ENCODE measurements at regions not wholly inside any gene's neighbourhood (a gene's known extent, or its start where the extent isn't known, plus 50 kb on each side); places are given as distances from the start of the nearest gene placed in this dataset.

DNA sequence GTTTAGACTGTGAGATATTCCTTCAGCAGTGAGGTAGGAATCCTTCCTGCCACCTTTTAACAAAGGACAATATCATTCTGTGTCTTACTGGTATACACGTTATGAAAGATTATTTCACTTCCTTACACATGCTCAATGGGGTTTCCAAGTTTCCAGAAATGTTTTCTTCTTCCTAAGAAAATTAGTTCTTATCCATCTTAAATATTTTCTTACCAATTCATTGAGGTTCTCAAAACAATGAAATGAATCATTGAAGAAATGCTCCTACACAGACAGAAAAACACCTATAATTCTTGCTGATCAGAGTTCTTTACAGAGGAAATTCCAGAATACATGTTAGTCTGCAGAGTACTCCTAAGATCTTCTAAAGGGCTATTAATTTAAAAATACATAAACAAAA is 51.4 kb upstream of the SEC61G start:
- DNase-seq, result no peak

DNA sequence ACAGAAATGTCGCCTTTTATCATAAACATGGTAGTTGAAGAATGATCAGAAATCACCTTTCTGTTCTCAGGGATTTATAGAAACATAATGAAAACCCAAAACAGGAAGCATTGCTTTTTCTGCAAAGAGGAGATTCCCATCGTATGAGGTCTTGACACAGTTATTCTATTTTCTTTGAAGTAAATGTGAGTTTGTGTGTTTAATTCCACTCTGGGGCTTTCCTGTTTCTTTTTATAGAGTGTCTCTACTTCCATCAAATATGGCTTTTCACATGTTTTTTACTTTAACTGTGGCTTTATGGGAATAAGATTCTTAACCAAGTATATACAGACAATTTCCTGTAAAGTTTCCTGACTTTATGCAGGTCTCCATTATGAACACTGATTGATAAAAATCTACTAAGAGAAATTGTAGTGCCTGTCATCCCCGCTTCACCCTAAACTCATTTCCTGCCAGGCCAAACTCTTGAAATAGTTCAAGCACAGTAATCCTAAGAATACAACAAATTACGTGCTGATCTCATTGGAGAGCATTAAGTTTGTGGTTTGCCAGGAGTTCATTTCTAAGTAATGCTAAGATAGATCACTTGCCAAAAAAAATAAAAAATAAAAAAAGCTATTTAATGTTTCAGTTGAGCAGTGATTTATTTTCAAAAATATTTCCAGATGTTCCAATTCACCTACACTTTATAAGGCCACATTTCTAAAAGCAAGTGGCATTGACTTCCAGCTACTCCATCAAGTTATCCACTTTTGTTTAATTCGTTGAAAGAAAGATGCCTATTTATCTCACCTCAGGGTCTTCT is 52.2 kb upstream of the SEC61G start:
- no peak for DNase-seq

- no peak for DNase-seq
Measured at GRCh38 chr7:54811846-54812254, 52.8 kb upstream of the SEC61G start.

DNA sequence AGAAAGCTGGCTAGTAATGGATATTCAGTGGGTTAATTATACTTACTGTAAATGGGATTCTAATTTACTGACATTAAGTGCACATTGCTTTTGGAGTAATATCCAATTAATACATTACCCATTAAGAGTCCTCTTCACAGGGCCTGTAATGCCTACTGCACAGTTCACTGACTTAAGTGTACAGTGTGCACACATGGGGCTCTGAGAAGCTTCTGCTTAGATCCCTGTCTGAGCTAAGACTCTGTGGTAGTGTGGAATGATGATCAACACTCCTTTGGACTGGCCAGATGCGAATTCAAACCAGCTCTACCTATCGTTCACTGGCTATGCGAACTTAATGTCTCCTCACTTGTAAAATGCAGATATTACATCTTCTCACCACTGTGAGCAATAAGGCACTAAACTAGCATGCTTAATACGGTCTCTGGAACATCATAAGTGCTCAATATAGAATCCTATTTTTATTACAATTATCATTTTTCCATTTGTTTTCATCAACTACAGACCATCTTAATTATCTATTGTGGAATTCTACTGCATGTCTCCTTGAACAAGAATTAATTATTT is 53.8 kb upstream of the SEC61G start:
- no peak for DNase-seq

DNA sequence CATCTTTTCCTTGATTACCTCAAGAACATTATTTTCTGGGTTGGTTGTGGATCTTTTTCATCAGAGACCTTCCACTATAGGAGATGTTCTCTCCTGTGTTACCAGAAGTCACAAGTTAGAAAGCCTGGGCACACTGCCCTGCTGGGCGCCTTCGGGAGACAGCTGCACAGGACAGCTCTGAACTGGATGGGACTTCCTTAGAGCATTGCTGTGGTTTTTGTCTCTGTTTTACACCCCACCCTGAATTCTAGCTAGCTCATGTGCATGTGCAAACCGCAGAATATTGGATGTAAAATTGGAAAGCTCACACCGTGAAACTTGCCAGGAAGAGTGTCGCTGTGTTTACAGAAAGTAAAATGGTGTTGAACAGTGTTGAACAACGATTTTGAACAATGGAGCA is 54.4 kb upstream of the SEC61G start:
- DNase-seq, result no peak

DNA sequence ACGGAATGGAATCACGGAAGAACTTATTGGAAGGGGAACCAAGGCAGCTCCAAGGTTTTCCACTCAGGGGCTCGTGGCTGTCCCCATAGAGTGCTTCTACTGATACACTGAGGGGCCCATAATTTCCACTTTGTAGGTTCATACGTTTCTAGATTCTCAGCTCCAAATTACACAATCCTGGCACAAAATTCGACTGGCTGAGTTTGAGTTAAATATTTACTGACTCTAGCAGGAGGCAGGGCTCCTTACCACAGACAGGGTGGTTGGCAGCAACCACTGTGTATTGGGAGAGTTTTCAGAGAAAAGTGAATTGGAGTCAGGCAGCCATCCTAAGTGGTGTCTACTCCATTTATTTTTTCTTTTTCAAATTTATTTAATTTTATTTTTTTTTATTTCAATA is 55.4 kb upstream of the SEC61G start:
- DNase-seq, result no peak

DNA sequence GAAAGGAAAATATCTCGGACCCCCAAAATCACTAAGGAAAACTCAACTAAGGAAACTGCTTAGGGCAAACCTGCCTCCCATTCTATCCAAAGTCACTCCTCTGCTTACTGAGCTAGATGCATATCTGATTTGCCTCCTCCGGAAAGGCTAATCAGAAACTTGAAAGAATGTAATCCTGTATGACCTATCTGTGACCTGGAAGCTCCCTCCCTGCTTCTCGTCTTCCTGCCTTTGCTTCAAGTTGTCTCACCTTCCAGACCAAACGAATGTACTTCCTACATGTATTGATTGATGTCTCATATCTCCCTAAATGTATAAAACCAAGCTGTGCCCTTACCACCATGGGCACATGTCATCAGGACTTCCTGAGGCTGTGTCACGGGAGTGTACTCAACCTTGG is 58.1 kb upstream of the SEC61G start:
- no peak for DNase-seq

- DNase-seq, result no peak
Measured at GRCh38 chr7:54823776-54824175, 64.8 kb upstream of the SEC61G start.

- DNase-seq, result no peak
Measured at GRCh38 chr7:54824655-54825054, 65.6 kb upstream of the SEC61G start.

DNA sequence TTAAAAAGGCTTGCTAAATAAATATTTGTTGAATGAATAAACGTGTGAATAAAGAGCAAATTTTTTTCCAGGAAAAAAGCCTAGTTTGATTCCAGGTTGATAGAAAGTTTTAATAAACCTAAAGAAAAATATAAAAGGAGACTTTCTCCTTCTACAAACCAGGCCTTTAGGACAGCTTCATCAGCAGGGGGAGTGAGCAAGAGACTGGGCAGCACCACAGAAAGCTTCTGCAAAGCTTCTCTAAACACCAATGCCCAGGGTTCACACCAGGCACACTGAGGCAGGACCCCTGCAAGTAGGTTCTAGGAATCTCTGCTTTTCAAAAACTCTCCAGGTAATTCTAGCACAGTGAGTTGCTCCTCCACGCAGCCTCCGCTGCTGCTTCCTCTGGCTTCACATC is 66.4 kb upstream of the SEC61G start:
- no peak for DNase-seq

DNA sequence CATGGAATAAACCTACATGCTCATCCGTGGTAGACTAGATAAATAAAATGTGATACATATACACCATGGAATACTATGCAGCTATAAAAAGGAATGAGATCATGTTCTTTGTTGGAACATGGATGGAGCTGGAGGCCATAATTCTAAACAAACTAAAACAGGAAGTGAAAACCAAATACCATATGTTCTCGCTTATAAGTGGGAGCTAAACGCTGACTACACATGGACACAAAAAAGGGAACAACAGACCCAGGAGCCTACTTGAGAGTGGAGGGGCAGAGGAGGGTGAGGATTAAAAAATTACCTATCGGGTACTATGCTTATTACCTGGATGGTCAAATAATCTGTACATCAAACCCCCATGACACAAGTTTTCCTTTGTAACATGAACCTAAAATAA is 68.7 kb upstream of the SEC61G start:
- DNase-seq, result no peak

GRCh38 chr7:54831046-54831643 is 72.1 kb upstream of the SEC61G start:
- no peak for DNase-seq

GRCh38 chr7:54831644-54832095 is 72.7 kb upstream of the SEC61G start:
- DNase-seq, result no peak

GRCh38 chr7:54833001-54833467 is 74.0 kb upstream of the SEC61G start:
- DNase-seq, result no peak

DNA sequence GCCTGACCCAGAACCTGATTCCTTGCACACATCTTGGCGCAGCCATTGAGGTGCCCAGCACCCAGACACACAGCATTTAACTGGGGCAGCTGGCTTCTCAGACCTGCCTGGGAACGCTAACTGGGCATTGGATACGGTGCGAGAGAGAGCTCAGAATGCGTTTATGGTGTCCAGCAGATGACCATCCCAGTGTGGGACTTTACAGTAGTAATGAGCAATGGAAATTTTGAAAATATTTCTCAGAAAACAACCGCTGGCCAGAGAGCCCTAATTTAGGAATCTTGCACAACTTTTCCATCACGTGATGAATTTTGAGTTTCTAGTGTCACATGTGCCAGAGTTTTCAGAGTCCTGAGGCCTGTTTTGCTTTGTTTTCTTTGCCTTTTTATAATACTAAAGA is 78.2 kb upstream of the SEC61G start:
- DNase-seq, result no peak

GRCh38 chr7:54837761-54838160 is 78.8 kb upstream of the SEC61G start:
- no peak for DNase-seq

DNA sequence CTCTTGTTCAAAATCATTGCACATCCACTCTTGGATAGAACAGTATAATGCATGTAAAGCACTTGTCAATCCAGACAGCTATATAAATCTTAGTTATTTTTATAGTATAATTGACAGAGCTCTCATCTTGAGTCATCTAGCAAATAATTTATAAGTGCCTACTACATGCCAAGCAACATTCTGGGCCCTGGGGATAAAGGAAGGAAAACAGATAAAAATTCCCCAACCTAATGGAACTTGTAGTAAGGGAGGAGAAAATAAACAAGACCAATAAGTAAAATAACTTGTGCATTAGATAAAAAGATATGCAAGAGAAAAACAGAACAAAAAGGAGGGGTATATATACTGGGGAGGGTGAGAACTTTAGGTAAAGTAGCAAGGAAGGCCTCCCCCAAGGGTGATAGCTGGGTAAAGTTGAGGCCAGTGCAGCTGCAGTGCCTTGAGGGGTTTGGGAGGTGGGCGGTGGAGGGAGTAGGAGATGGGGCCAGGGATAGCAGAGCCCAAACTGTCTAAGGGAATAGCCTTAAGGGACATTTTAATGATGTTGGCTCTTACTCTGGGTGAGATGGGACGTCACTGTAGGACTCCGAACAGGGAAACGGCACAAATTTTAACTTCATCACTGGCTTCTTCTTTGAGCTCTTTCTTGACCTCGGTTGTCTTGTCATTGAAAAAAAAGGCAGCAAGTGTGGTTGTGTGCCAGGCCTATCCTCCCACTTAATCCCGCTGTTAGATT is 79.3 kb upstream of the SEC61G start:
- no peak for DNase-seq

DNA sequence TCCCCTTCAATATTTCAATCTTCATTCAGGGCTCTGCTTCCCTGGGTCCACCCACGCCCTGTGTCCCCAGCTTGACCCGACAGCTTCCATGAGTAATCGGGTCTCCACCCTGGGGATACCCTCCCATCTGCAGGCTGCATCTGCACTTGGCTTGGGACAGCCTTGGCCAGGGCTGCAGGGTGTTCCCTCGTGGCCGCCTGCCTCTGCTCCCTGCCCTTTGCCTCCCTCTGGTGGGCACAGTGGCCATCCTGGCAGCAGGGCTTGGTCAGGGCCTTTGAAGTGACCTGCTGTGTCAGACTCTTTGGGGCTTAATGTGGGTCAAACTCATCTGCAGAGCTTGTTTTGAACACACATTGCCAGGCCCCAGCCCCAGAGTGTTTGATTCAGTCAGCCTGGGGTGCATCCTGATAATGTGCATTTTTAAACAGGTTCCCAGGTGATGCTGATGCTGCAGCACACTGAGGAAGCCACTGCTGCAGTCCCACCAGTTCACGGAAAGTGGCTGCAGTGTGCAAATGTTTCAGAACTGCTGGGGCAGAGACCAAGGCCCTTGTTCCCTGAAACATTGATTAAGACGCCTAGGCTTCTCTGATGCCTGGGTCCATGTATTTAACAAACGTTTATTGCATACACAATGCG is 80.7 kb upstream of the SEC61G start:
- DNase-seq, result no peak

DNA sequence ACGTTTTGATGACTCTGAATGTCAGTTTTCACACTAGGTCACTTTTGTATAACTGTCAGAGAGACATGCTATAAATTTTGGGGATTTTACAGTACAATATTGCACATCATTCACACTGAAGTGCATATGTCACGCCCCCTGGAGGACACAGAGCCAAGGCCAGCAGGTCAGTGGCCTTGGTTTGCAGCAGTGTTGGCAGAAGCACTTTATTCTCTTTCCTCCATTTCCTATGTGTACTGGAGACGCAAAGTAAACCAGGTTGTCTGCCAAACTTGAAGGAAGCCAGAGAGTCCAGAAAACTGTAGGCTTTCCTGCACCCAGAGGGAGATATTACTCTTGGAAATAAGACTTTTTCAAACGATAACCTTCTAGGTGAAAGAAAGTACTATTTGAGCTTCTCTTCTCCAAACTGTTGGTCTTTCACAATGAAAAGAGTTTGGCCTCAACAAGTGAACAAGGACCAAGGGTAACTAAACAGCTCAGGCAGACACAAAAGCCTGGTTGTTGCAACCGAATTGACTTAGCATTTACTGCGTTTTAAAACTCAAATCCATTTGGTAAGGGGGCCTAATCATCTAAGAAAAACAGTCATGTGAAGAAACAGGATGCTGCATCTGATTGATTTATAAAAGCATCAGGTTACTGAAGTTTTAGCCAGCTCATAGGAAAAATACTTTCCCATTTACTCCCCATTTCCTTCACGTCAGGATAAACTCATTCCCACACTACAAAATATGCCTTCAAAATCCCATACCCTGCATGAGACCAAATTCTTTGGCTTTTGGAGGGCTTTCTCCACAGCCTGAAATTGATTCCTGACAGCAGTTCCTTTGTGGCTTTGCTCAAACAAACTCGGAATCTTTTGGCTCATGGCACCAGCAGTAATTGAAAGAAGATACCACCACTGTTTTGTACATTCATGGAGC is 83.0 kb upstream of the SEC61G start:
- DNase-seq, result no peak

GRCh38 chr7:54843841-54844355 is 84.9 kb upstream of the SEC61G start:
- DNase-seq, result no peak

DNA sequence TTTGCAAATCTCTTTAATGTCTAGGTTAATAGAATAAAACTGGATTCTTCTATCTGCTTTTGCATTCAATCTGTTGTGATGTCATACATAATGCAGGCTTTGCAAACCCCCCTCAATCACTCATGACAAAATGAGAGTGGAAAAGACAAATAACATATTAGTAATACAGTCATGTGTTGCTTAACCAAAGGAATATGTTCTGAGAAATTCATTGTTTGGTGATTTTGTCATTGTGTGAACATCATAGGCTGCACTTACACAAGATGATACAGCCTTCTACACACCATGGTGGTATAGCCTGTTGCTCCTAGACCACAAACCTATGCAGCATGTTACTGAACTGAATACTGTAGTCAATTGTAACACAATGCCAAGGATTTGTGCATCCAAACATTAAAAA is 87.3 kb upstream of the SEC61G start:
- DNase-seq, result no peak

DNA sequence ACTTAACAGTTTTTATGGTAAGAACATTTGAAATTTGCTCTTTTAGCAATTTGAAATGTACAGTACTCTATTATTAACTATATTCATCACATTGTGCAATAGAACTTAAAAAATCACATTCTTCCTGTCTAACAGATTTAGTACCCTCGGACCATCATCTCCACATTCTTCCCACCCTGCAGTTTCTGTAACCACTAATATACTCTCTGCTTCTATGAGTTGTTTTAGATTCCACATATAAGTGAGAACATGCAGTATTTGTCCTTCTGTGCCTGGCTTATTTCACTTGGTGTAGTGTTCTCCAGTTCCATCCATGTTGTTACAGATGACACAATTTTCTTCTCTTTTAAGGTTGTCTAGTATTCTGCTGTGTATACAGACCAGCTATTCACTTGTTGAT is 88.9 kb upstream of the SEC61G start:
- DNase-seq, result no peak

Data from NCI-H2171 treated with DMSO at 0.1 percent for 48 hours (cell line).